ENCODE measurements at regions not wholly inside any gene's neighbourhood (a gene's known extent, or its start where the extent isn't known, plus 50 kb on each side); places are given as distances from the start of the nearest gene placed in this dataset.

- no peak for DNase-seq (ENCODE audit: extremely low read depth, low read depth)
- no peak overlapping the region for H3K4me3 ChIP-seq (replicated peaks; ENCODE audit: low read depth, low read length)
- TF ChIP-seq CTCF (IDR thresholded peaks at IDR 0.05; ENCODE audit: low read depth, low read length, missing control alignments): no peak
Measured at GRCh38 chr3:162945626-162946025, 1449.0 kb downstream of the OTOL1 start.

GRCh38 chr3:162956711-162957110, 1460.1 kb downstream of the OTOL1 start:
- no peak for DNase-seq (ENCODE audit: extremely low read depth, low read depth)
- TF ChIP-seq CTCF (IDR thresholded peaks at IDR 0.05; ENCODE audit: low read depth, low read length, missing control alignments): no peak
- H3K4me3 ChIP-seq (replicated peaks; ENCODE audit: low read depth, low read length): no peak overlapping the region

- H3K4me3 ChIP-seq (replicated peaks; ENCODE audit: low read depth, low read length): no peak overlapping the region
- DNase-seq (ENCODE audit: extremely low read depth, low read depth): no peak
- TF ChIP-seq CTCF (IDR thresholded peaks at IDR 0.05; ENCODE audit: low read depth, low read length, missing control alignments): no peak
Measured at GRCh38 chr3:162960269-162960668, 1463.7 kb downstream of the OTOL1 start.

- DNase-seq (ENCODE audit: extremely low read depth, low read depth): no peak
- no peak overlapping the region for H3K4me3 ChIP-seq (replicated peaks; ENCODE audit: low read depth, low read length)
- no peak for TF ChIP-seq CTCF (IDR thresholded peaks at IDR 0.05; ENCODE audit: low read depth, low read length, missing control alignments)
Measured at GRCh38 chr3:162970292-162970691, 1473.7 kb downstream of the OTOL1 start.

GRCh38 chr3:162971715-162972114, 1475.1 kb downstream of the OTOL1 start:
- H3K4me3 ChIP-seq (replicated peaks; ENCODE audit: low read depth, low read length): no peak overlapping the region
- no peak for TF ChIP-seq CTCF (IDR thresholded peaks at IDR 0.05; ENCODE audit: low read depth, low read length, missing control alignments)
- no peak for DNase-seq (ENCODE audit: extremely low read depth, low read depth)

GRCh38 chr3:162973428-162973917, 1476.9 kb downstream of the OTOL1 start:
- no peak for DNase-seq (ENCODE audit: extremely low read depth, low read depth)
- no peak for TF ChIP-seq CTCF (IDR thresholded peaks at IDR 0.05; ENCODE audit: low read depth, low read length, missing control alignments)
- no peak overlapping the region for H3K4me3 ChIP-seq (replicated peaks; ENCODE audit: low read depth, low read length)

- no peak for TF ChIP-seq CTCF (IDR thresholded peaks at IDR 0.05; ENCODE audit: low read depth, low read length, missing control alignments)
- no peak for DNase-seq (ENCODE audit: extremely low read depth, low read depth)
- no peak overlapping the region for H3K4me3 ChIP-seq (replicated peaks; ENCODE audit: low read depth, low read length)
Measured at GRCh38 chr3:162978136-162978535, 1481.5 kb downstream of the OTOL1 start.
